SK-N-SH (cell line): ENCODE measurements at regions not wholly inside any gene's neighbourhood (a gene's known extent, or its start where the extent isn't known, plus 50 kb on each side); places are given as distances from the start of the nearest gene placed in this dataset.

Experiments used
- CHD2 ChIP-seq: fragments of 150-350 bp; IDR thresholded peaks from 2 replicates; pipeline ENCODE4 v1.6.1; 2018; ENCODE audit warnings: low read length; ENCODE audit not compliant: partially characterized antibody
- EP300 ChIP-seq, 2 experiments: IDR thresholded peaks; 2 replicates each; pipeline versions ENCODE4 v1.4.0 to v1.6.1; 2012; ENCODE audit warnings: borderline replicate concordance in 1 of 2, low read depth in 1 of 2, low read length in 1 of 2
- GABPA ChIP-seq: IDR thresholded peaks from 2 replicates; pipeline ENCODE4 v1.4.0; 2012; ENCODE audit warnings: low read depth, mild to moderate bottlenecking
- MXI1 ChIP-seq: IDR thresholded peaks from 2 replicates; pipeline ENCODE4 v1.6.1; 2012; ENCODE audit warnings: mild to moderate bottlenecking, low read depth, low read length, improper control_type of control experiment
- POLR2AphosphoS5 ChIP-seq: IDR thresholded peaks from 2 replicates; pipeline ENCODE4 v1.6.1; 2012; ENCODE audit warnings: low read depth, low read length
- SMC3 ChIP-seq: IDR thresholded peaks from 2 replicates; pipeline ENCODE4 v1.6.1; 2012; ENCODE audit warnings: low read depth, low read length, improper control_type of control experiment
- TF ChIP-seq, protein P1 (sequence below): IDR thresholded peaks from 2 replicates; pipeline ENCODE4 v1.4.0; 2012; ENCODE audit warnings: low read depth, borderline replicate concordance
- TF ChIP-seq, protein P2 (sequence below): fragments of 200-600 bp; sonication (generic); IDR thresholded peaks from 2 replicates; pipeline ENCODE4 v1.6.1; 2017; ENCODE audit warnings: antibody characterized with exemption, mild to moderate bottlenecking, moderate library complexity
- TF ChIP-seq, protein P3 (sequence below): IDR thresholded peaks from 2 replicates; pipeline ENCODE4 v1.6.1; 2012; ENCODE audit warnings: mild to moderate bottlenecking, low read depth, low read length, moderate library complexity

DNA sequence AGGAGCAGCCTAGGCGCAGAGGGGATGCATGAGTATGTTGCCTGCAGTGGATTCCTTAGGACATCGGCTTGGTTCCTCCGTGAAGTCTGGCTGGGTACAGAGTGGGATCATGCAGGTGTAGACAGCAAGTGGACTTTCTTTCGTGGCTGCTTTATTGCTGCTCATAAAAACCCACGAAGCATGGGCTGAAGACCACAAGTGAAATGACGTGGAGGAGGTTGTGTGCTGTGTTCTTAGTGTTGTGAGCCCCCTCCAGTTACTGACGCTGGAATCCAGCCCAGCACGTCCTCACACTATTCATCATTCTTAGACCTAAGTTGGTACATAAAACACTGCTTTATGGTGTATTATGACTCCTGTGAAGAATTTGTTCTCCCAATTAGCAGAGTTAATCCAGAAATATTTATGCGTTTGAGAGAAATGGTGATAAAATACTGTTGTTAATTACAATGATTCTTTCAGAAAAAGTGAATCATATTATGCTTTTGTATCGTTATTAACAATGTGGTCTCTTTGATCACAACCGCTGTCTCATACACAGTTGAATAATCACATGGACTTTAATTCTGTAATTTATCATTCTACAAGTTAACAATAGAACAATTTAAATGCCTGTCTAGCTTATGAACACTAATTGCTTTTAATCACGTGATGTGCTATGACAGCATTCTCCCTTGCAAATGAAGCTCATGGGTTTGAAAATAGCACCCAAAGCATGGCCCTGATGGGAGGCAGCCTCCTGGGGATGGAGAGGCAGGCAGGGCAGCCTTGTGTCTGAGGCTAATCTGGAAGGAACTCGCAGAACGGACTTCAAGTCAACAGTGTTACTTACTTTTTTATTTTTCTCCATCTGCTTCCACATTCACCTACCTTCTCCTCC, 233.9 kb upstream of the SYNDIG1 start:
- TF ChIP-seq, protein P1, sequence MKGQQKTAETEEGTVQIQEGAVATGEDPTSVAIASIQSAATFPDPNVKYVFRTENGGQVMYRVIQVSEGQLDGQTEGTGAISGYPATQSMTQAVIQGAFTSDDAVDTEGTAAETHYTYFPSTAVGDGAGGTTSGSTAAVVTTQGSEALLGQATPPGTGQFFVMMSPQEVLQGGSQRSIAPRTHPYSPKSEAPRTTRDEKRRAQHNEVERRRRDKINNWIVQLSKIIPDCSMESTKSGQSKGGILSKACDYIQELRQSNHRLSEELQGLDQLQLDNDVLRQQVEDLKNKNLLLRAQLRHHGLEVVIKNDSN, result no peak
- TF ChIP-seq GABPA (no peak), POLR2AphosphoS5 (no peak), EP300 (IDR thresholded peaks at IDR 0.05; ENCODE audit: borderline replicate concordance in 1 of 2, low read depth in 1 of 2, low read length in 1 of 2) (no peak), SMC3 (no peak), MXI1 (no peak), CHD2 (no peak)
- TF ChIP-seq, protein P2, sequence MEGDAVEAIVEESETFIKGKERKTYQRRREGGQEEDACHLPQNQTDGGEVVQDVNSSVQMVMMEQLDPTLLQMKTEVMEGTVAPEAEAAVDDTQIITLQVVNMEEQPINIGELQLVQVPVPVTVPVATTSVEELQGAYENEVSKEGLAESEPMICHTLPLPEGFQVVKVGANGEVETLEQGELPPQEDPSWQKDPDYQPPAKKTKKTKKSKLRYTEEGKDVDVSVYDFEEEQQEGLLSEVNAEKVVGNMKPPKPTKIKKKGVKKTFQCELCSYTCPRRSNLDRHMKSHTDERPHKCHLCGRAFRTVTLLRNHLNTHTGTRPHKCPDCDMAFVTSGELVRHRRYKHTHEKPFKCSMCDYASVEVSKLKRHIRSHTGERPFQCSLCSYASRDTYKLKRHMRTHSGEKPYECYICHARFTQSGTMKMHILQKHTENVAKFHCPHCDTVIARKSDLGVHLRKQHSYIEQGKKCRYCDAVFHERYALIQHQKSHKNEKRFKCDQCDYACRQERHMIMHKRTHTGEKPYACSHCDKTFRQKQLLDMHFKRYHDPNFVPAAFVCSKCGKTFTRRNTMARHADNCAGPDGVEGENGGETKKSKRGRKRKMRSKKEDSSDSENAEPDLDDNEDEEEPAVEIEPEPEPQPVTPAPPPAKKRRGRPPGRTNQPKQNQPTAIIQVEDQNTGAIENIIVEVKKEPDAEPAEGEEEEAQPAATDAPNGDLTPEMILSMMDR, result no peak
- TF ChIP-seq, protein P3, sequence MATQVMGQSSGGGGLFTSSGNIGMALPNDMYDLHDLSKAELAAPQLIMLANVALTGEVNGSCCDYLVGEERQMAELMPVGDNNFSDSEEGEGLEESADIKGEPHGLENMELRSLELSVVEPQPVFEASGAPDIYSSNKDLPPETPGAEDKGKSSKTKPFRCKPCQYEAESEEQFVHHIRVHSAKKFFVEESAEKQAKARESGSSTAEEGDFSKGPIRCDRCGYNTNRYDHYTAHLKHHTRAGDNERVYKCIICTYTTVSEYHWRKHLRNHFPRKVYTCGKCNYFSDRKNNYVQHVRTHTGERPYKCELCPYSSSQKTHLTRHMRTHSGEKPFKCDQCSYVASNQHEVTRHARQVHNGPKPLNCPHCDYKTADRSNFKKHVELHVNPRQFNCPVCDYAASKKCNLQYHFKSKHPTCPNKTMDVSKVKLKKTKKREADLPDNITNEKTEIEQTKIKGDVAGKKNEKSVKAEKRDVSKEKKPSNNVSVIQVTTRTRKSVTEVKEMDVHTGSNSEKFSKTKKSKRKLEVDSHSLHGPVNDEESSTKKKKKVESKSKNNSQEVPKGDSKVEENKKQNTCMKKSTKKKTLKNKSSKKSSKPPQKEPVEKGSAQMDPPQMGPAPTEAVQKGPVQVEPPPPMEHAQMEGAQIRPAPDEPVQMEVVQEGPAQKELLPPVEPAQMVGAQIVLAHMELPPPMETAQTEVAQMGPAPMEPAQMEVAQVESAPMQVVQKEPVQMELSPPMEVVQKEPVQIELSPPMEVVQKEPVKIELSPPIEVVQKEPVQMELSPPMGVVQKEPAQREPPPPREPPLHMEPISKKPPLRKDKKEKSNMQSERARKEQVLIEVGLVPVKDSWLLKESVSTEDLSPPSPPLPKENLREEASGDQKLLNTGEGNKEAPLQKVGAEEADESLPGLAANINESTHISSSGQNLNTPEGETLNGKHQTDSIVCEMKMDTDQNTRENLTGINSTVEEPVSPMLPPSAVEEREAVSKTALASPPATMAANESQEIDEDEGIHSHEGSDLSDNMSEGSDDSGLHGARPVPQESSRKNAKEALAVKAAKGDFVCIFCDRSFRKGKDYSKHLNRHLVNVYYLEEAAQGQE, result no peak
